Fibroblast of pulmonary artery (primary cell): ENCODE measurements at regions not wholly inside any gene's neighbourhood (a gene's known extent, or its start where the extent isn't known, plus 50 kb on each side); places are given as distances from the start of the nearest gene placed in this dataset.

Source experiments
- DNase-seq: peaks from one replicate; pipeline ENCODE4 v3.0.0-alpha.2; 2010; ENCODE audit warnings: low read depth
- H3K4me3 ChIP-seq: replicated peaks from 2 replicates; pipeline ENCODE4 v1.5.1; 2011; ENCODE audit warnings: low read depth, mild to moderate bottlenecking, control low read depth, low read length, moderate library complexity
- TF ChIP-seq, protein P1 (sequence below): IDR thresholded peaks from 2 replicates; pipeline ENCODE4 v1.5.1; 2011; ENCODE audit warnings: mild to moderate bottlenecking, control low read depth, low read length, inconsistent platforms; ENCODE audit errors: missing control alignments

DNA sequence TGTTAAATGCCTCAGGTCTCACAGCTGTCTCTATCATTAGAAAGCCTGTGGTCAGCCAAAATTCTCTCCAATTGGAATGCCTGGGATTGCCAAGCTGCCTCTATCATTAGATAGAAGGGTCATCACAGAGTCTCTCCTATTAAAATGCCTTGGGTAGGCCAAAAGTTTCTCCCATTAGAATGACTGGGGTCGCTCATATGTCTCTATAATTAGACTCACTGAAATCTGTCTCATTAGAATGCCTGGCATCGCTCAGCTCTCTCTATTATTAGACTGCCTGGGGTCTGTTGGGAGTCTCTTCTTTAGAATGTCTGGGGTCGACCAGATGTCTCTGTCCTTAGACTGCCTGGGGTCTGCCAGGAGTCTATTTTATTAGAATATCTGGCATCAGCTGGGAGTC lies 2265.1 kb downstream of the TP53TG3F start:
- no peak for DNase-seq
- no peak overlapping the region for H3K4me3 ChIP-seq
- TF ChIP-seq, protein P1, sequence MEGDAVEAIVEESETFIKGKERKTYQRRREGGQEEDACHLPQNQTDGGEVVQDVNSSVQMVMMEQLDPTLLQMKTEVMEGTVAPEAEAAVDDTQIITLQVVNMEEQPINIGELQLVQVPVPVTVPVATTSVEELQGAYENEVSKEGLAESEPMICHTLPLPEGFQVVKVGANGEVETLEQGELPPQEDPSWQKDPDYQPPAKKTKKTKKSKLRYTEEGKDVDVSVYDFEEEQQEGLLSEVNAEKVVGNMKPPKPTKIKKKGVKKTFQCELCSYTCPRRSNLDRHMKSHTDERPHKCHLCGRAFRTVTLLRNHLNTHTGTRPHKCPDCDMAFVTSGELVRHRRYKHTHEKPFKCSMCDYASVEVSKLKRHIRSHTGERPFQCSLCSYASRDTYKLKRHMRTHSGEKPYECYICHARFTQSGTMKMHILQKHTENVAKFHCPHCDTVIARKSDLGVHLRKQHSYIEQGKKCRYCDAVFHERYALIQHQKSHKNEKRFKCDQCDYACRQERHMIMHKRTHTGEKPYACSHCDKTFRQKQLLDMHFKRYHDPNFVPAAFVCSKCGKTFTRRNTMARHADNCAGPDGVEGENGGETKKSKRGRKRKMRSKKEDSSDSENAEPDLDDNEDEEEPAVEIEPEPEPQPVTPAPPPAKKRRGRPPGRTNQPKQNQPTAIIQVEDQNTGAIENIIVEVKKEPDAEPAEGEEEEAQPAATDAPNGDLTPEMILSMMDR = no peak

DNA sequence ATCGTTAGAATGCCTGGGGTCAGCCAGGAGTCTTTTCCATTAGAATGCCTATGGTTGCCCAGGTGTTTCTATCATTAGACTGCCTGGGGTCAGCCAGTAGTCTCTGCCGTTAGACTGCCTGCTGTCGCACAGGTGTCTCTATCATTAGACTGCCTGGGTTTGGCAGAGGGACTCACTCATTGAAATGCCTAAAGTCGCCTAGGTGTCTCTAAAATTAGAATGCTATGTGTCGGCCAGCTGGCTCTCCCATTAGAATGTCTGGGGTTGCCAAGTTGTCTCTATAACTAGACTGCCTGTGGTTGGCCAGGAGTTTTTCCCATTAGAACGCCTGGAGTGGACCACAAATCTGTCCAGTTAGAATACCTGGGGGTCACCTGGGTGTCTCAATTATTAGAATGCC lies 2266.5 kb downstream of the TP53TG3F start:
- no peak overlapping the region for H3K4me3 ChIP-seq
- TF ChIP-seq, protein P1 = no peak
- DNase-seq = no peak

DNA sequence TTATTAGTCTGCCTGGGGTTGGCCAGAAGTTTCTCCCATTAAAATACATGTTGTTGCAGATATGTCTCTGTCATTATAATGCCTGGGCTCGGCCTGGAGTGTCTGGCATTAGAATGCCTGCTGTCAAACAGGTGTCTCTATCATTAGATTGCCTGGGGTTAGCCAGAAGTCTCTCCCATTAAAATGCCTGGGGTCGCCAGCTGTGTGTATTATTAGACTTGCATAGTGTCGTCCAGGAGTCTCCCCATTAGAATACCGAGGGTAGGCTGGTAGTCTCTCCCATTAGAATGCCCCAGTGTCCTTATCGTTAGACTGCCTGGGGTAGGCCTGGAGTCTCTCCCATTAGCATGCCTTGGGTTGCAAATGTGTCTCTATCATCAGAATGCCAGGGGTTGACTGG lies 2270.8 kb downstream of the TP53TG3F start:
- DNase-seq = no peak
- TF ChIP-seq, protein P1 = no peak
- H3K4me3 ChIP-seq = no peak overlapping the region

DNA sequence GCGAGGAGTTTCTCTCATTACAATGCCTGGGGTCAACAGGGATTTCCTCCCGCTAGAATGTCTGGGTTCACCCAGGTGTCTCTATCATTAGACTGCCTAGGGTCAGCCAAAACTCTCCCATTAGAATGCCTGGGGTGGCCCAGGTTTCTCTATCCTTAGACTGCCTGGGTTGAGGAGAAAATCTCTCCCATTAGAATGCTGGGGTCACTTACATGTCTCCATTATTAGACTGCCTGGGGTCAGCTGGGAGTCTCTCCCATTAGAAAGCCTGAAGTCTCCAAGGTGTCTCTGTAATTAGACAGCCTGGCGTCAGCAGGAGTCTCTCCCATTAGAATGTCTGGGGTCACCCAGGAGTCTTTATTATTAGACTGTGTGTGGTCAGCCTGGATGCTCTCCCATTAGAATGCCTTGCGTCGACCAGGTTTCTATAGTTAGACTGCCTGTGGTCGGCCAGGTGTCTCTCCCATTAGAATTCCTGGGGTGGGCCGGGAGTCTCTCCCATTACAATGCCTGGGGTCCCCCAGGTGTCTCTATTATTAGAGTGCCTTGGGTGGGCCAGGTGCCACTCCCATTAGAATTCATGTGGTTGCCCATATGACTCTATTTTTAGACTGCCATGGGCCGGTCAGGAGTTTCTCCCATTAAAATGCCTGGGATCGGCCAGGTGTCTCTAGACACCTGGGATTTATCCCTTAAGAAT lies 2272.1 kb downstream of the TP53TG3F start:
- TF ChIP-seq, protein P1 = no peak
- no peak overlapping the region for H3K4me3 ChIP-seq
- no peak for DNase-seq

DNA sequence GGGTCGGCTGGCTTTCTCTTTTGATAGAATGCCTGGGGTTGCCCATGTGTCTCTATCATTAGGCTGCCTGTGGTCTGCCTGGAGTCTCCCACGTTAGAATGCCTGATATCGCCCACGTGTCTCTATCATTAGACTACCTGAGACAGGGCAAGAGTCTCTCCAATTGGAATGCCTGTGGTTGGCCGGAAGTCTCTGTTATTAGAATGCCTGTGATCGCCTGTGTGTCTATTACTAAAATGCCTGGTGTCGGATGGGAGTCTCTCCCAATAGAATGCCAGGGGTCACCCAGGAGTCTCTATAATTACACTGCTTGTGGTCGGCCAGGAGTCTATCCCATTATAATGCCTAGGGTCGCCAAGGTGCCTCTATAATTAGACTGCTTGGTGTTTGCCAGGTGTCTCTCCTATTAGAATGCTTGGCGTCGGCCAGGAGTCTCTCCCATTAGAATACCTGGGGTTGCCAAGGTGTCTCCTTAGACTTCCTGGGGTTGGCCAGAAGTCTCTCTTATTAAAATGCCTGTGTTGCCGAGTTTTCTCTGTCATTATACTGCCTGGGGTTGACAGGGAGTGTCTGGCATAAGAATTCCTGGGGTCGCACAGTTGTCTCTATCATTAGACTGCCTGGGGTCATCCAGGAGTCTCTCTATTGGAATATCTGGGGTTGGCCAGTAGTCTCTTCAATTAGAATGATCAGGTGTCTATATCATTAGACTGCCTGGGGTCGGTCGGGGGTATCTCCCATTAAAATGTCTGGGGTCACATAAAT lies 2272.8 kb downstream of the TP53TG3F start:
- no peak for DNase-seq
- TF ChIP-seq, protein P1 = no peak
- no peak overlapping the region for H3K4me3 ChIP-seq

DNA sequence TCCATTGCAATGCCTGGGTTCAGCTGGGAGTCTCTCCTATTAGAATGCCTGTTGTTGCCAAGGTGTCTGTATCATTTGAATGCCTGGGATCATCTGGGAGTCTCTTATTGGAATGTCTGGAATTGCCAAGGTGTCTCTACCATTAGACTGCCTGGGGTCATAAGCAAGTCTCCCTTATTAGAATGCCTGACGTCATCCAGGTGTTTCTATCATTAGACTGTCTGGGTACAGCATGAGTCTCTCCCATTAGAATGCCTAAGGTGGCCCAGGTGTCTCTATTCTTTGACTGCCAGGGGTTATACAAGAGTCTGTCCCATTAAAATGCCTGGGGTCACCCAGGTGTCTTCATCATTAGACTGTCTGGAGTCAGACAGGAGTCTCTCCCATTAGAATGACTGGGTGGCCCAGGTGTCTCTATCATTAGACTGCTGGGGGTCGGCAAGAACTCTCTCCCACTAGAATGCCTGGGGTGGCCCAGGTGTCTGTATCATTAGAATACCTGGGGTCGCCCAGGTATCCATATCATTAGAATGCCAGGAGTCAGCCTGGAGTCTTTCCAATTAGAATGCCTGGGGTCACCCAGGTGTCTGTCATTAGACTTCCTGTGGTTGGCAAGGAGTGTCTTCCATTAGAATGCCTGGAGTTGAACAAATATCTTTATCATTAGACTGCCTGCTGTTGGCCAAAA lies 2274.0 kb downstream of the TP53TG3F start:
- TF ChIP-seq, protein P1 = no peak
- DNase-seq = no peak
- H3K4me3 ChIP-seq = no peak overlapping the region
